Kidney capillary endothelial cell (primary cell): ENCODE measurements at regions not wholly inside any gene's neighbourhood (a gene's known extent, or its start where the extent isn't known, plus 50 kb on each side); places are given as distances from the start of the nearest gene placed in this dataset.

Experiments
- DNase-seq: peaks from one replicate; pipeline ENCODE4 v3.0.0-alpha.2; 2018; ENCODE audit warnings: low spot score

- no peak for DNase-seq
These were observed 342.8 kb downstream of the MTX2 start for GRCh38 chr2:176612036-176612435.

GRCh38 chr2:176612736-176613135 is 343.5 kb downstream of the MTX2 start:
- DNase-seq = no peak

- no peak for DNase-seq
These were observed 344.2 kb downstream of the MTX2 start for GRCh38 chr2:176613323-176613987.

- no peak for DNase-seq
These were observed 344.8 kb downstream of the MTX2 start for GRCh38 chr2:176614049-176614448.

GRCh38 chr2:176614930-176615329 is 345.7 kb downstream of the MTX2 start:
- no peak for DNase-seq

- DNase-seq = no peak
These were observed 350.3 kb downstream of the MTX2 start for GRCh38 chr2:176619504-176619903.

GRCh38 chr2:176621350-176621749 is 352.1 kb downstream of the MTX2 start:
- DNase-seq = no peak

- no peak for DNase-seq
These were observed 353.6 kb downstream of the MTX2 start for GRCh38 chr2:176622792-176623191.

GRCh38 chr2:176626796-176627195 is 357.6 kb downstream of the MTX2 start:
- DNase-seq = no peak

- no peak for DNase-seq
These were observed 359.2 kb downstream of the MTX2 start for GRCh38 chr2:176628438-176628837.

- DNase-seq = no peak
These were observed 364.5 kb downstream of the MTX2 start for GRCh38 chr2:176633754-176634153.

GRCh38 chr2:176636401-176636800 is 367.2 kb downstream of the MTX2 start:
- DNase-seq = no peak

GRCh38 chr2:176637142-176637485 is 367.9 kb downstream of the MTX2 start:
- DNase-seq = no peak

GRCh38 chr2:176637486-176638166 is 368.4 kb downstream of the MTX2 start:
- DNase-seq = peak; percentile 61

- peak; percentile 67 for DNase-seq
These were observed 369.1 kb downstream of the MTX2 start for GRCh38 chr2:176638167-176639015.

- no peak for DNase-seq
These were observed 369.7 kb downstream of the MTX2 start for GRCh38 chr2:176639016-176639343.

GRCh38 chr2:176639671-176640070 is 370.4 kb downstream of the MTX2 start:
- DNase-seq = no peak

- DNase-seq = no peak
These were observed 372.2 kb downstream of the MTX2 start for GRCh38 chr2:176641436-176641835.

GRCh38 chr2:176642074-176642473 is 372.8 kb downstream of the MTX2 start:
- DNase-seq = no peak

GRCh38 chr2:176643646-176644045 is 374.4 kb downstream of the MTX2 start:
- DNase-seq = peak; percentile 82

GRCh38 chr2:176645494-176645893 is 376.3 kb downstream of the MTX2 start:
- no peak for DNase-seq

- no peak for DNase-seq
These were observed 376.9 kb downstream of the MTX2 start for GRCh38 chr2:176646033-176646615.
